ENCODE measurements at regions not wholly inside any gene's neighbourhood (a gene's known extent, or its start where the extent isn't known, plus 50 kb on each side); places are given as distances from the start of the nearest gene placed in this dataset.

- no peak for TF ChIP-seq POLR2AphosphoS5 (IDR thresholded peaks at IDR 0.05; ENCODE audit: insufficient read depth, low read depth, low read length)
- no peak for TF ChIP-seq CTCF (IDR thresholded peaks at IDR 0.05; ENCODE audit: extremely low read depth in 1 of 2, insufficient read depth in 1 of 2, low read depth in 1 of 2, low read length in 2 of 2)
- TF ChIP-seq MYC (IDR thresholded peaks at IDR 0.05; ENCODE audit: low read depth, low read length), result no peak
Observed at GRCh38 chr12:65546528-65546927, 268.0 kb downstream of the MSRB3 start.
